HG02610 (cell line): ENCODE measurements at regions not wholly inside any gene's neighbourhood (a gene's known extent, or its start where the extent isn't known, plus 50 kb on each side); places are given as distances from the start of the nearest gene placed in this dataset.

Source experiments
- ATAC-seq: cut with Tn5 transposase; IDR thresholded peaks from one replicate; pipeline ENCODE4 v1.9.1; 2021; ENCODE audit warnings: mild to moderate bottlenecking, moderate library complexity; ENCODE audit not compliant: unreplicated experiment

- peak; percentile 5 for ATAC-seq
These were observed 97.4 kb upstream of the DUSP10 start for GRCh38 chr1:221839321-221839720.

GRCh38 chr1:221837896-221838295 is 96.0 kb upstream of the DUSP10 start:
- peak; percentile 26 for ATAC-seq

- no peak for ATAC-seq
These were observed 93.0 kb upstream of the DUSP10 start for GRCh38 chr1:221834698-221835513.

- ATAC-seq, result no peak
These were observed 90.7 kb upstream of the DUSP10 start for GRCh38 chr1:221832617-221833016.

GRCh38 chr1:221832151-221832550 is 90.3 kb upstream of the DUSP10 start:
- no peak for ATAC-seq

- ATAC-seq, result peak; percentile 58
These were observed 87.6 kb upstream of the DUSP10 start for GRCh38 chr1:221829327-221830015.

GRCh38 chr1:221827307-221827642 is 85.4 kb upstream of the DUSP10 start:
- ATAC-seq, result no peak

- ATAC-seq, result no peak
These were observed 83.0 kb upstream of the DUSP10 start for GRCh38 chr1:221824909-221825308.

GRCh38 chr1:221824025-221824424 is 82.1 kb upstream of the DUSP10 start:
- ATAC-seq, result peak; percentile 62

GRCh38 chr1:221823561-221823960 is 81.7 kb upstream of the DUSP10 start:
- no peak for ATAC-seq

GRCh38 chr1:221823149-221823548 is 81.3 kb upstream of the DUSP10 start:
- peak; percentile 89 for ATAC-seq

GRCh38 chr1:221822591-221822990 is 80.7 kb upstream of the DUSP10 start:
- no peak for ATAC-seq

- ATAC-seq, result no peak
These were observed 75.0 kb upstream of the DUSP10 start for GRCh38 chr1:221816899-221817298.

GRCh38 chr1:221815660-221816059 is 73.8 kb upstream of the DUSP10 start:
- ATAC-seq, result peak; percentile 75

- ATAC-seq, result no peak
These were observed 72.0 kb upstream of the DUSP10 start for GRCh38 chr1:221813887-221814286.

GRCh38 chr1:221812905-221813597 is 71.2 kb upstream of the DUSP10 start:
- ATAC-seq, result no peak

- no peak for ATAC-seq
These were observed 70.3 kb upstream of the DUSP10 start for GRCh38 chr1:221812088-221812752.

GRCh38 chr1:221810406-221810805 is 68.5 kb upstream of the DUSP10 start:
- no peak for ATAC-seq

GRCh38 chr1:221809091-221810029 is 67.5 kb upstream of the DUSP10 start:
- ATAC-seq, result peak; percentile 66

GRCh38 chr1:221806984-221807383 is 65.1 kb upstream of the DUSP10 start:
- ATAC-seq, result no peak
